ENCODE measurements at regions not wholly inside any gene's neighbourhood (a gene's known extent, or its start where the extent isn't known, plus 50 kb on each side); places are given as distances from the start of the nearest gene placed in this dataset.

GRCh38 chr13:50334115-50334778, 319.0 kb downstream of the KCNRG start:
- TF ChIP-seq POLR2A (IDR thresholded peaks at IDR 0.05) (no peak), CTCF (IDR thresholded peaks at IDR 0.05) (no peak)
